GM23248 (cell line): ENCODE measurements at regions not wholly inside any gene's neighbourhood (a gene's known extent, or its start where the extent isn't known, plus 50 kb on each side); places are given as distances from the start of the nearest gene placed in this dataset.

ENCODE experiments used
- EZH2 ChIP-seq: fragments of 200-600 bp; sonication (generic); IDR thresholded peaks from 2 replicates; pipeline ENCODE4 v1.6.1; 2018; ENCODE audit warnings: antibody characterized with exemption, mild to moderate bottlenecking; ENCODE audit not compliant: insufficient read depth, poor library complexity, severe bottlenecking
- EZH2phosphoT487 ChIP-seq: fragments of 200-600 bp; sonication (generic); IDR thresholded peaks from 2 replicates; pipeline ENCODE4 v1.6.1; 2018; ENCODE audit warnings: antibody characterized with exemption, moderate library complexity, mild to moderate bottlenecking, low read depth; ENCODE audit not compliant: insufficient read depth

DNA sequence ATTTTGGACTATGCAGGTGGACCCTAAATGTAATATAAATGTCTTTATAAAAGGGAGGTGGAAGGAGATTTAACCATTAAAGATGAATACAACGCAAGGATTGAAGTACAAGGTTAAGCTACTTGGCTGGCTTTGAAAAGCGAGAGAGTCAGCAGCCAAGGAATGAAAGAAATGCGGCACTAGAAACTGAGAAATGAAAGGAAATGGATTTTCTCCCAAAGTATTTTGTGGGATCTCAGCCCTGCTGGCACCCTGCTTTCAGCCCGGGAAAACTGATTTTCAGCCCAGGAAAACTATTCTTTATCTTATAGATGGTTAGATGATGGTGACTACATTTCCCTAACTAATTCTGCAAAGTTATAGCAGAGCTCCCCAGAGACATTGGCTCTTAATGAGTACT, 1349.6 kb upstream of the C9orf72 start:
- TF ChIP-seq EZH2 (no peak), EZH2phosphoT487 (no peak)
